ENCODE measurements at regions not wholly inside any gene's neighbourhood (a gene's known extent, or its start where the extent isn't known, plus 50 kb on each side); places are given as distances from the start of the nearest gene placed in this dataset.

- TF ChIP-seq EZH2phosphoT487 (conservative IDR thresholded peaks at IDR 0.05; ENCODE audit: low read length) (no peak), CTCF (IDR thresholded peaks at IDR 0.05; ENCODE audit: insufficient read depth, low read length, poor library complexity, severe bottlenecking) (no peak)
Measured at GRCh38 chr3:178948546-178948945, 123.1 kb downstream of the ZMAT3 start.
